ENCODE measurements at regions not wholly inside any gene's neighbourhood (a gene's known extent, or its start where the extent isn't known, plus 50 kb on each side); places are given as distances from the start of the nearest gene placed in this dataset.
"Not testable (repeated sequence)": the region's sequence is repeated elsewhere in the genome, so short reads cannot be mapped to it uniquely, and the experiment has no call there.

GRCh38 chr3:72085036-72085435, 300.1 kb upstream of the PROK2 start:
- DNase-seq (no peak), ATAC-seq (no peak)
- intact Hi-C loops (cut with DNase I, micrococcal nuclease), result no loop called here

- ATAC-seq (peak; percentile 32), DNase-seq (no peak)
- intact Hi-C loops (cut with DNase I, micrococcal nuclease), result no loop called here
Observed at GRCh38 chr3:72082776-72083462, 298.0 kb upstream of the PROK2 start.

GRCh38 chr3:72082186-72082715, 297.3 kb upstream of the PROK2 start:
- peak; percentile 40 to 48 for DNase-seq

GRCh38 chr3:72081471-72082185, 296.7 kb upstream of the PROK2 start:
- DNase-seq (no peak), ATAC-seq (no peak)
- intact Hi-C loops (cut with DNase I, micrococcal nuclease), result no loop called here

More at GRCh38 chr3:72082186-72082715, 297.3 kb upstream of the PROK2 start:
- intact Hi-C loops (cut with DNase I, micrococcal nuclease), result no loop called here
- ATAC-seq, result peak; percentile 94

- intact Hi-C loops (cut with DNase I, micrococcal nuclease), result no loop called here
- ATAC-seq (no peak), DNase-seq (no peak)
Observed at GRCh38 chr3:72080800-72081199, 295.9 kb upstream of the PROK2 start.

GRCh38 chr3:72080095-72080494, 295.1 kb upstream of the PROK2 start:
- ATAC-seq (no peak), DNase-seq (no peak)
- intact Hi-C loops (cut with DNase I, micrococcal nuclease), result no loop called here

GRCh38 chr3:72079369-72079872, 294.5 kb upstream of the PROK2 start:
- DNase-seq, result no peak
- ATAC-seq, result no peak
- intact Hi-C loops (cut with DNase I, micrococcal nuclease), result no loop called here

DNA sequence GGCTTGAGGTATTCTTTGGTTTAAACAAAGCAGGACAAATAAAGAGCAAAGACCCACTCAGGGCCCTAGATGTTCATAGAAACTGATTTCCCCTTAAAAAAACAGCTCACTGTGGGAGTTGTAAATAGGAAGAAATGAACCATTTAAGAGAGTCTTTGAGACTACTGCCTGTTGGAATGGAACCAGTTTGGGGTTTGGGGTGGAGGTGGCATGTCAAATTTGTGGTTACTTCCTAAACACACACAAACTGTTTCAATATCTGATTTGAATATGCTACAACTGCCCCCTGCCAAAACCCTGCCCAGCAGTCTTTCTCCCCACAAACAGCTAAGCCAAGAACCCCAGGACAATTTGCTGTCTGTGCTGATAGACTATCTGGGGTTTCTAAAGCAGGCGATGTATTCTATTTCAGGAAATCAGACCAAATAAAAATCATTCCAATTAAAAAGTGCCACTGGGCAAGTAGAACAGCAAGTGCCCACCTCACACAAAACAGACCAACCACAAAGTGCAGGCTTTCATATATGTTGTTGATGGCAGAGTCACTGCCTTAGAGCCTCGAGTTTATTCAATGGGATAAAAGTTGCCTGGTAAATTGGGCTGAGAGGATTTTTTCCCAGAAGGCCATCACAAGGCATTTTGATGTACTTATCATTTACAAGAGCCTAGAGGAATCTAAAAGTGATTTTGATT, 293.9 kb upstream of the PROK2 start:
- no peak for ATAC-seq
- intact Hi-C loops (cut with DNase I, micrococcal nuclease), result no loop called here
- DNase-seq, result no peak

- ATAC-seq (no peak), DNase-seq (no peak)
- intact Hi-C loops (cut with DNase I, micrococcal nuclease), result no loop called here
Observed at GRCh38 chr3:72077473-72078259, 292.7 kb upstream of the PROK2 start.

- ATAC-seq; DNase-seq; intact Hi-C loops (cut with DNase I, micrococcal nuclease): not testable (repeated sequence)
Observed at GRCh38 chr3:72075848-72076247, 290.9 kb upstream of the PROK2 start.

DNA sequence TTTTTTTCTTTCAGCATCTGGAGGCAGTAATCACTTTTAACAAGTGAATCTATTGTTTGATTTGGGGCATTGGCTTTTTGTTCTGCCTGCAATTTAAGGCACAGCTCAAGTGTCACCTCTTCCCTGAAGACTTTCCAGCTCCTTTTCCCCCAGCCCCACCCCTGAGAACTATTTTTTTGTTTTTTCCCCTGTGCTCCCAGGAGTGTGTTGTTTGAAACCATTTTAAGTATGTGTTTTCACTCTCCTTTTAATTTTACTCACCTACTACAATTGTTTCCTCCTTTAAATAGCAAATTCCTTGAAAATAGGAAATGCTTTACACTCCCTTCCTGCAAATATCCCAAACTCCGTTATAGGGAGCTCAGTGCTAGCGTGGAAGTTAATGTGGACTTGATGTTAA, 286.7 kb upstream of the PROK2 start:
- DNase-seq (no peak), ATAC-seq (no peak)
- intact Hi-C loops (cut with DNase I, micrococcal nuclease), result no loop called here

DNA sequence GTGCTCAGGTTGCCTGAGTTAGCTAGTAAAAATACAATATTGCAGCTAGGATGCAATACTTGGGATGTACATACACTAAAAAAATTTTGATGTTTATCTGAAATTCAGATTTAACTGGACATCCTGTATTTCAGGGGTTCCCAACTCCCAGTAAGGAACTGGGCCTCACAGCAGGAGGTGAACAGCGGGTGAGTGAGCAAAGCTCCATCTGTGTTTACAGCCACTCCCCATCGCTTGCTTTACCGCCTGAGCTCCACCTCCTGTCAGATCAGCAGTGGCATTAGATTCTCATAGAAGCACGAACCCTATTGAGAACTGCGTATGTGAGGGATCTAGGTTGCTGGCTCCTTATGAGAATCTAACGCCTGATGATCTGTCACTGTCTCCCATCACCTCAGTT, 285.1 kb upstream of the PROK2 start:
- intact Hi-C loops (cut with DNase I, micrococcal nuclease), result no loop called here
- DNase-seq, result no peak
- ATAC-seq, result peak; percentile 55

DNA sequence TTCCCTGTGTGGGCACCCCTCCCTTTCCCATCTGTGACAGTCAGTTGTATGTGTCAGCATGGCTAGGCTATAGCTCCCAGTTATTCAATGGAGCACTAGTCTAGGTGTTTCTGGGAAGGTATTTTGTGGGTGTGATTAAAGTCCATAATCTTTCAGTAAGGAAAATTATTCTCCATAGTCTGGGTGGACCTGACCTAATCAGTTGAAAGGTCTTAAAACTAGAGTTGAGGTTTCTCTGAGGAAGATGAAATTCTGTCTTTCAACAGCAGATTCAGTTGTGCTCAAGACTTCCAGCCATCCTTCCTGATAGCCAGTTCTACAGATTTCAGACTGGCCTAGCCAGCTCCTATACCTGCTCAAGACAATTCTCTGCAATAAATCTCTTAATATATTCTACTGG, 284.6 kb upstream of the PROK2 start:
- ATAC-seq (no peak), DNase-seq (no peak)
- intact Hi-C loops (cut with DNase I, micrococcal nuclease), result no loop called here

DNA sequence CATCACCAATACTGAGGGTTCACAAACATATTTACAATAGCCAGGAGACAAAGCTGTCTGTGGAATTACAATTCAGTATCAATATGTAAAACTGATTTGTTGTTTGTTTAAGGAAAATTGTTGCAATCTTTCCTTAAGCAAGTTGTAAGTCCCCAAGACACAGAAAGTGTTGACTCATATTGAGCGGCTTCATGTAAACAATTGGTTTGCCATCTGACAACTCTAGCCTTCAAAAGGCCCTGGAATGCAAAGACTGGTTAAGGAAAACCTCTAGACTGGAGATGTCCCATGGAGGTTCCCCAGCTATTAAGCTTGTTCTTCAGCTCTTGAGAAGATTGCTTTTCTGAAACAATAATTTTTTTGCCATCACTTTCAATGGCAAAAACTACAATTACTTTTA, 283.7 kb upstream of the PROK2 start:
- DNase-seq (no peak), ATAC-seq (no peak)
- intact Hi-C loops (cut with DNase I, micrococcal nuclease), result no loop called here

- no peak for ATAC-seq
- intact Hi-C loops (cut with DNase I, micrococcal nuclease), result no loop called here
- DNase-seq, result no peak
Observed at GRCh38 chr3:72067721-72068120, 282.8 kb upstream of the PROK2 start.

DNA sequence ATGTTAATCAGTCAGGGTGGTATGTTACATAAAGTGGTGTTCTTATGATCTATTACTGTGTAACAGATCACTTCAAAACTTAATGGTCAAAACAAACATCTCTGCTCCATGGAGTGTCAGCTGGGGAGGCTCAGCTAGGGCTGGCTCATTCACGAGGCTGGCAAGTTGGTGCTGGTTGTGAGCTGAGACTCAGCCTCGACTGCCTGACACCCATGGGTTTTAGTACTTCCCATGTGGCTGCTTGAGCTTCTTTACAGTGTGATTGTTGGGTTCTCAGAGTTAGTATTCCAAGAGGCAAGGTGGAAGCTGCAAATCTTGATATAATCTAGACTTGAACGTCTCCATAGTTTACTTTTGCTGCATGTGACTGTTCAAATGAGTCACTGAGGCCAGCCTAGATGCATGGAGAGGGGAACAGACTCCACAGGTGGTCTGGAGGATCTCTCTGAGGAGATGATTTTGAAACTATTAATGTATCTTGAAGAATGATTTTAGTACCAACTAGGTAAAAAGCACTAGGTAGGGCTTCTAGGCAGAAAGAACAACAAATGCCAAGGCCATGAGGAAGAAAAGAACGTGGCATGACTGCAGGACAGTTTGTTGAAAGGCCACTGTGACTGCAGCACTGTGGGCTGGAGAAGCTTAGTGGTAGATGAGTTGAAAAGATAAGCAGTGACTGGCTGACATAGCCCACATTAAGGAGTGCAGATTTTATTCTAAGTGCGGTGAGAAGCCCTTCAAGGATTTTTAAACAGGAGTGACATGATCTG, 281.1 kb upstream of the PROK2 start:
- DNase-seq (no peak), ATAC-seq (no peak)
- intact Hi-C loops (cut with DNase I, micrococcal nuclease), result no loop called here

DNA sequence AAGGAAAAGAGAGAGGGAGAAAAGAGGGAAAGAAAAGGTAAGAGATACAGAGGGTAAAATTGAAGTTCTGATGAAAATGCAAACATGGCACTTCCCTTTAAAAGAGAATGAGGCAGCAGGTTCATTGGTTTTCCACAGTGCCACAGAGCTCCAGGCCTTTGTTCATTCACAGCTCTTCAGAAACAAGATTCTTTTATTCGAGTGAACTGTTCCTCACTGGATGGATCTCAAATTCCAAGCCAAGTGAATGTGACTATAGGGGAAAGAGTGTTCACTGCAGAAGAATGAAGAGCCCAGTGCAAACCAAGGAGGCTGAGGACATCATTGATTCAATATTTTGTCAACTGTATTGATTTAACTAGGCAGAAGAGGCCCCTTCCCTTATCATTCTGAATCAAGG, 280.3 kb upstream of the PROK2 start:
- no peak for ATAC-seq
- intact Hi-C loops (cut with DNase I, micrococcal nuclease), result no loop called here

DNA sequence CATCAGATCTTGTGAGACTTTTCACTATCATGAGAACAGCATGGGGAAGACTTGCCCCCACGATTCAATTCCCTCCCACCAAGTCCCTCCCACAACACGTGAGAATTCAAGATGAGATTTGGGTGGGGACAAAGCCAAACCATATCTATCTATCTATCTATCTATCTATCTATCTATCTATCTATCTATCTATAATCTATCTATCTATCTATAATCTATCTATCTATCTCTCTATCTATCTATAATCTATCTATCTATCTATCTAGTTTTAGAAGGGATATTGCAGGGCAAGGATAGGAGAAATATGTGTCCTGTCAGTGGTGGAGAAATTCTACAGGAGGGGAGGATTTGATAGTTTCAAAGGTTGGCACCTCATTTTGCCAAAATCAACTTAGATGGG, 279.8 kb upstream of the PROK2 start:
- intact Hi-C loops (cut with DNase I, micrococcal nuclease); DNase-seq; ATAC-seq: not testable (repeated sequence)

More for the DNA sequence above, 280.3 kb upstream of the PROK2 start:
- no peak for DNase-seq

Data from left colon (tissue), 2 donors.